ENCODE measurements at regions not wholly inside any gene's neighbourhood (a gene's known extent, or its start where the extent isn't known, plus 50 kb on each side); places are given as distances from the start of the nearest gene placed in this dataset.

GRCh38 chr2:12207491-12207890, 461.1 kb downstream of the LPIN1 start:
- no peak for TF ChIP-seq CTCF (IDR thresholded peaks at IDR 0.05; ENCODE audit: insufficient read depth, missing control alignments)
- no peak for DNase-seq (ENCODE audit: insufficient read length, low spot score)

GRCh38 chr2:12210016-12210933, 463.8 kb downstream of the LPIN1 start:
- TF ChIP-seq CTCF (IDR thresholded peaks at IDR 0.05; ENCODE audit: insufficient read depth, missing control alignments) = no peak
- DNase-seq (ENCODE audit: insufficient read length, low spot score) (no peak), FAIRE-seq (no peak)

More at GRCh38 chr2:12207491-12207890, 461.1 kb downstream of the LPIN1 start:
- no peak for FAIRE-seq

- no peak for TF ChIP-seq CTCF (IDR thresholded peaks at IDR 0.05; ENCODE audit: insufficient read depth, missing control alignments)
- FAIRE-seq = no peak
- no peak for DNase-seq (ENCODE audit: insufficient read length, low spot score)
These were observed 465.1 kb downstream of the LPIN1 start for GRCh38 chr2:12211326-12212175.

GRCh38 chr2:12212841-12213597, 466.6 kb downstream of the LPIN1 start:
- no peak for TF ChIP-seq CTCF (IDR thresholded peaks at IDR 0.05; ENCODE audit: insufficient read depth, missing control alignments)
- FAIRE-seq = no peak
- no peak for DNase-seq (ENCODE audit: insufficient read length, low spot score)

- no peak for TF ChIP-seq CTCF (IDR thresholded peaks at IDR 0.05; ENCODE audit: insufficient read depth, missing control alignments)
- FAIRE-seq (peak; percentile 11), DNase-seq (ENCODE audit: insufficient read length, low spot score) (no peak)
These were observed 470.7 kb downstream of the LPIN1 start for GRCh38 chr2:12217175-12217574.

- no peak for TF ChIP-seq CTCF (IDR thresholded peaks at IDR 0.05; ENCODE audit: insufficient read depth, missing control alignments)
- FAIRE-seq (no peak), DNase-seq (ENCODE audit: insufficient read length, low spot score) (no peak)
These were observed 473.3 kb downstream of the LPIN1 start for GRCh38 chr2:12219761-12220160.
